ENCODE measurements at regions not wholly inside any gene's neighbourhood (a gene's known extent, or its start where the extent isn't known, plus 50 kb on each side); places are given as distances from the start of the nearest gene placed in this dataset.
"Not testable (repeated sequence)": the region's sequence is repeated elsewhere in the genome, so short reads cannot be mapped to it uniquely, and the experiment has no call there.

DNA sequence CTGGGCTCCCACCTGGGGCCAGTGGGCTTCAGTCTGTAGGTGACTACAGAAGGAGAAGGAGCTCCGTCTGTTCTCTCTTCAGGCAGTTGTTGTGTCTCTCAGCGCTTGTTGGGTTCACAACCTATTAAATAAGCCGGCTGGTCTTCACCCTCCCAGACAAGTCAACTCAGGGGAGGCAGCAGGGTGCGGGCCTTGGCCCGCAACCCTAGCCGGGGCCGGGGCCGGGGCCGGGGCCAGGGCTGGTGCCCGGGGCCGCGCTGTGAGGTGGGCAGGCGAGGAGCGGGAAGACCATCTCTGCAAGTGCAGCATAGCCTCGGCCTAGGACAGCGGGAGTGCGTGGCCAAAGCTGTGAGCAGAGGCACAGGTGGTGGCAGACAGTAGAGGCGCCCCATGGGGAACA, 95.1 kb upstream of the PTPN20 start:
- not testable (repeated sequence) for H3K36me3 ChIP-seq; H3K4me1 ChIP-seq; H3K27ac ChIP-seq; H3K9me3 ChIP-seq (replicated peaks); H3K4me3 ChIP-seq; H3K27me3 ChIP-seq; DNase-seq

- DNase-seq; H3K36me3 ChIP-seq; H3K4me1 ChIP-seq; H3K27ac ChIP-seq; H3K9me3 ChIP-seq (replicated peaks); H3K27me3 ChIP-seq; H3K4me3 ChIP-seq: not testable (repeated sequence)
These were observed 70.7 kb upstream of the PTPN20 start for GRCh38 chr10:46840393-46841050.

DNA sequence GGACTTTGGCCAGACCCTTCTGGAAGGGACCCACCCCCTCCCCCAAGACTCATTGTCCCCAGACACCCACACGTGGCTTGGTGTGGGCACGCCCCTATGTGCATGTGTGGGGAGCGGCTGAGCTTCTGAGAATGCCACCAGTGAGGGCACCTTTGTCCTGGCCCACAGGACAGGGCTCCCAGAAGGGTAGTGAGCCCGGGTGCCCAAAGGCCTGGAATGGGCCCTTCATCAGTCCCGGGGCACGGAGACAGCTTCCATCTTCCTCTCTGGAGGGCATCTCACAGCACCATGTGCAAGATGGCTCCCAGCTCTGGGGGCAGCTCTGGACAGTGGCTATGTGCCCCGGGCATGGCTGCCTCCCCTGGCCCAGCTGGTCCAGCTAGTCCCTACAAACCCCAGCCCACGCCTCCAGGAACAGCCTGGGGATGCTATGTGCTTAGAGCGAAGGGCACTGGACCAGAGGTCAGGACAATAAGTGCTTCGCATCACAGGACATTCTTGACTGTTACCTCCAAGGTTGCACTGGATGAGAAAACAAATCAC, 70.1 kb upstream of the PTPN20 start:
- not testable (repeated sequence) for H3K27ac ChIP-seq; DNase-seq; H3K4me3 ChIP-seq; H3K27me3 ChIP-seq; H3K36me3 ChIP-seq; H3K9me3 ChIP-seq (replicated peaks); H3K4me1 ChIP-seq

DNA sequence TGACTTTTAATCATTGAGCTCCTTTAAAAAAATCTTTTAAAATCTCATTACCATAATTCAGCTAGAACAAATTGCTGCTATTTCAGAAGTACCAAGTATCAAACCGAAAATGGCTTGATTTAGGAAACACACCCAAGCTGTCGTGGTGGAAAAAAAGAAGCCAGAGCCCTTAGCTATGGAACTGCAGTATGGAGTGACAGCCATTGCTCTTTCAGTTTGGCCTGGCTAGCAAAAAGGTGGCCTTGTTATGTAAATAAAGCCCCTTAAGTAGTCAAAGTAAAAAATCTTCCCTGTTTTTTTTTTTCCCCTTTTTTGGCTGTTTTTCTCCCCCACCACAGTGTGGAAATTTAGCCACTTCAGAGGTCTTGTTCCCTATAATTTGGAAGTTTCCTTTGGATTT, 66.0 kb upstream of the PTPN20 start:
- H3K27me3 ChIP-seq; H3K4me3 ChIP-seq; DNase-seq; H3K9me3 ChIP-seq (replicated peaks); H3K27ac ChIP-seq; H3K36me3 ChIP-seq; H3K4me1 ChIP-seq: not testable (repeated sequence)

GRCh38 chr10:46845640-46846039, 65.6 kb upstream of the PTPN20 start:
- H3K27ac ChIP-seq; H3K36me3 ChIP-seq; DNase-seq; H3K4me1 ChIP-seq; H3K4me3 ChIP-seq; H3K27me3 ChIP-seq; H3K9me3 ChIP-seq (replicated peaks): not testable (repeated sequence)

- not testable (repeated sequence) for H3K4me1 ChIP-seq; H3K4me3 ChIP-seq; H3K9me3 ChIP-seq (replicated peaks); H3K36me3 ChIP-seq; H3K27me3 ChIP-seq; DNase-seq; H3K27ac ChIP-seq
These were observed 50.5 kb upstream of the PTPN20 start for GRCh38 chr10:46860753-46861152.
